HEK293T (cell line): ENCODE measurements at regions not wholly inside any gene's neighbourhood (a gene's known extent, or its start where the extent isn't known, plus 50 kb on each side); places are given as distances from the start of the nearest gene placed in this dataset.

Experiments
- BHLHE40 ChIP-seq: fragments of 450-650 bp; IDR thresholded peaks from 2 replicates; pipeline ENCODE4 v1.6.1; 2016; ENCODE audit warnings: mild to moderate bottlenecking, moderate library complexity, borderline replicate concordance
- ELF4 ChIP-seq: fragments of 450-650 bp; IDR thresholded peaks from 2 replicates; pipeline ENCODE4 v1.6.1; 2017; ENCODE audit warnings: antibody characterized with exemption
- FOXA1 ChIP-seq: fragments of 450-650 bp; IDR thresholded peaks from 2 replicates; pipeline ENCODE4 v1.6.1; 2016; ENCODE audit warnings: mild to moderate bottlenecking
- FOXM1 ChIP-seq: fragments of 450-650 bp; IDR thresholded peaks from 2 replicates; pipeline ENCODE4 v1.6.1; 2017; ENCODE audit warnings: mild to moderate bottlenecking, borderline replicate concordance
- L3MBTL2 ChIP-seq: fragments of 450-650 bp; conservative IDR thresholded peaks from 2 replicates; pipeline ENCODE4 v1.6.1; 2016; ENCODE audit warnings: mild to moderate bottlenecking
- LEF1 ChIP-seq: fragments of 450-650 bp; IDR thresholded peaks from 2 replicates; pipeline ENCODE4 v1.6.1; 2017; ENCODE audit warnings: mild to moderate bottlenecking, borderline replicate concordance
- NFRKB ChIP-seq: fragments of 450-650 bp; IDR thresholded peaks from 2 replicates; pipeline ENCODE4 v1.6.1; 2016; ENCODE audit warnings: mild to moderate bottlenecking, moderate library complexity
- SP1 ChIP-seq: fragments of 450-650 bp; IDR thresholded peaks from 2 replicates; pipeline ENCODE4 v1.6.1; 2017
- SUZ12 ChIP-seq: fragments of 450-650 bp; IDR thresholded peaks from 2 replicates; pipeline ENCODE4 v1.6.1; 2016; ENCODE audit warnings: mild to moderate bottlenecking

- TF ChIP-seq BHLHE40 (no peak), SUZ12 (no peak), FOXA1 (no peak), SP1 (no peak), LEF1 (no peak), NFRKB (no peak), L3MBTL2 (no peak), FOXM1 (no peak), ELF4 (no peak)
These were observed 55.4 kb upstream of the GRIK3 start for GRCh38 chr1:37089750-37090149.
